Mesenchymal stem cell (in vitro differentiated cells and primary cell): ENCODE measurements at regions not wholly inside any gene's neighbourhood (a gene's known extent, or its start where the extent isn't known, plus 50 kb on each side); places are given as distances from the start of the nearest gene placed in this dataset.

ENCODE experiments used
- DNase-seq: peaks from one replicate; pipeline ENCODE4 v3.0.0-alpha.2; 2013
- H2AFZ ChIP-seq: one replicate; pipeline ENCODE4 v1.6.1; 2013; ENCODE audit warnings: low read depth, mild to moderate bottlenecking, control low read depth, inconsistent platforms, low read length, moderate library complexity
- H2AK5ac ChIP-seq: 2 replicates; pipeline ENCODE4 v1.6.1; 2013; ENCODE audit warnings: low read length, moderate library complexity, mild to moderate bottlenecking, inconsistent platforms; ENCODE audit not compliant: severe bottlenecking
- H2BK120ac ChIP-seq: one replicate; pipeline ENCODE4 v1.6.1; 2013; ENCODE audit warnings: low read depth, mild to moderate bottlenecking, inconsistent platforms, low read length, moderate library complexity
- H2BK12ac ChIP-seq, 2 experiments: one replicate each; pipeline ENCODE4 v1.6.1; 2013; ENCODE audit warnings: inconsistent platforms in 2 of 2, low read length in 2 of 2, mild to moderate bottlenecking in 2 of 2, moderate library complexity in 2 of 2, control low read depth in 1 of 2
- H2BK15ac ChIP-seq: one replicate; pipeline ENCODE4 v1.6.1; 2013; ENCODE audit warnings: mild to moderate bottlenecking, low read depth, inconsistent platforms; ENCODE audit not compliant: poor library complexity, severe bottlenecking
- H2BK5ac ChIP-seq: 2 replicates; pipeline ENCODE4 v1.6.1; 2013; ENCODE audit warnings: low read depth, mild to moderate bottlenecking, low read length, control low read depth, inconsistent platforms; ENCODE audit not compliant: poor library complexity, severe bottlenecking
- H3K14ac ChIP-seq, 2 experiments: one replicate each; pipeline ENCODE4 v1.6.1; 2013; ENCODE audit warnings: inconsistent platforms in 2 of 2, low read length in 2 of 2, control low read depth in 1 of 2, mild to moderate bottlenecking in 1 of 2, moderate library complexity in 1 of 2
- H3K18ac ChIP-seq, 2 experiments: one replicate each; pipeline ENCODE4 v1.6.1; 2013; ENCODE audit warnings: inconsistent platforms in 2 of 2, low read length in 2 of 2, control low read depth in 1 of 2, low read depth in 1 of 2, mild to moderate bottlenecking in 1 of 2
- H3K23ac ChIP-seq, 2 experiments: one replicate each; pipeline ENCODE4 v1.6.1; 2013; ENCODE audit warnings: inconsistent platforms in 2 of 2, low read length in 2 of 2, mild to moderate bottlenecking in 2 of 2, moderate library complexity in 2 of 2, control low read depth in 1 of 2
- H3K27ac ChIP-seq: 2 replicates; pipeline ENCODE4 v1.5.1; 2013; ENCODE audit warnings: mild to moderate bottlenecking, moderate library complexity, low read length, control low read depth, inconsistent platforms; ENCODE audit not compliant: poor library complexity, severe bottlenecking
- H3K27me3 ChIP-seq, 2 experiments: 2 replicates each; pipeline versions ENCODE4 v1.6.1 to v1.7.0; 2013; ENCODE audit warnings: low read length in 2 of 2, mild to moderate bottlenecking in 2 of 2, moderate library complexity in 2 of 2, control low read depth in 1 of 2, inconsistent platforms in 1 of 2; ENCODE audit not compliant: control insufficient read depth in 1 of 2, insufficient read depth in 1 of 2
- H3K36me3 ChIP-seq, 2 experiments: 2 replicates each; pipeline versions ENCODE4 v1.6.1 to v1.7.0; 2013; ENCODE audit warnings: low read length in 2 of 2, control low read depth in 1 of 2, inconsistent platforms in 1 of 2, low read depth in 1 of 2, mild to moderate bottlenecking in 1 of 2; ENCODE audit not compliant: insufficient read depth in 2 of 2, control insufficient read depth in 1 of 2
- H3K4ac ChIP-seq, 2 experiments: one replicate each; pipeline ENCODE4 v1.6.1; 2013; ENCODE audit warnings: inconsistent platforms in 2 of 2, low read length in 2 of 2, mild to moderate bottlenecking in 2 of 2, moderate library complexity in 2 of 2, control low read depth in 1 of 2, low read depth in 1 of 2
- H3K4me1 ChIP-seq: 2 replicates; pipeline ENCODE4 v1.6.1; 2013; ENCODE audit warnings: low read depth, low read length, control low read depth; ENCODE audit not compliant: control insufficient read depth, insufficient read depth
- H3K4me2 ChIP-seq: 2 replicates; pipeline ENCODE4 v1.6.1; 2013; ENCODE audit warnings: low read length, mild to moderate bottlenecking, inconsistent platforms; ENCODE audit not compliant: poor library complexity, severe bottlenecking
- H3K4me3 ChIP-seq, 2 experiments: 2 replicates each; pipeline versions ENCODE4 v1.5.1 to v1.7.0; 2013; ENCODE audit warnings: low read length in 2 of 2, mild to moderate bottlenecking in 2 of 2, control low read depth in 1 of 2, low read depth in 1 of 2; ENCODE audit not compliant: insufficient read depth in 1 of 2
- H3K79me1 ChIP-seq: replicated peaks from 2 replicates; pipeline ENCODE4 v1.6.1; 2013; ENCODE audit warnings: mild to moderate bottlenecking, control low read depth, low read length, inconsistent platforms; ENCODE audit not compliant: poor library complexity, severe bottlenecking
- H3K9ac ChIP-seq: 2 replicates; pipeline ENCODE4 v1.7.0; 2013; ENCODE audit warnings: mild to moderate bottlenecking, low read length, moderate library complexity
- H3K9me3 ChIP-seq: 2 replicates; pipeline ENCODE4 v1.7.0; 2013; ENCODE audit warnings: mild to moderate bottlenecking, low read length; ENCODE audit not compliant: control insufficient read depth
- H4K8ac ChIP-seq: one replicate; pipeline ENCODE4 v1.6.1; 2013; ENCODE audit warnings: inconsistent platforms, mild to moderate bottlenecking, low read length, moderate library complexity
- H4K91ac ChIP-seq: one replicate; pipeline ENCODE4 v1.6.1; 2013; ENCODE audit warnings: mild to moderate bottlenecking, low read length, inconsistent platforms
- WGBS: methylation state at CpG from one replicate; pipeline ENCODE4 v1.1.7; 2013; ENCODE audit warnings: mixed read lengths; 5-methylcytosine and 5-hydroxymethylcytosine counted together

DNA sequence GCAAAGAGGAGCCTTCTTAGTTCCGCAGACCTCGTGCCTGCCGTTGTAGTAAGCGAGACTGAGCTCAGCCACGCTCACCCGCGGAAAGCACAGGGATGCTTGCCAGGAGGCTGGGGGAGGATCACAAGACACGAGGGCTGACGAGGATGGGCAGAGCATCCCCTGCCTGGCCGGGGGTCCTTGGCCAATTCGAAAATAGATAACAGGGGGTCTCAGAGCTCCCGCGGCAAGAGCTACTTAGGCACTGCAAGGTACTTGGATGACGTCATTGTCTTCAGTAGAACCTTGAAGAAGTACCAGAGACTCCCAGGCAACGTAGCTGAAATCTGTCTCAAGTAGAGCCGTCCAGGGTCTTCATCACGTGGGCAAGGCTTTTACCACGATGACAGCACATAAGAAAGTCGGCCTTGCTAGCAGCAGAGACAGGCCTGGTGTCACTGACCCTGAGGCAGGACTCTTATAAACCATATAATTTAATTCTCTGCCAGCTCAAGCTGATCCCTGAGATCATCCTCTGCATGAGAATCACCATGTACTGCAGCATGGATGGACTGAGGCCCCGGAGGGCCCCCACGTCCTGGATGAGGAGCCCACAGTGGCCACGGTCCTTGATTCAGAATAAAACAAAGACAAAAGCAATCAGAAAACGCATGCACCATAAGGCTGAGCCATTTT, 81.9 kb downstream of the TMEM18 start:
- no peak overlapping the region for H3K9ac ChIP-seq
- no peak overlapping the region for H2BK120ac ChIP-seq
- H3K79me1 ChIP-seq: no peaks in the 10 kb centered on the region
- H2BK12ac ChIP-seq: no peak overlapping the region
- no peak overlapping the region for H3K4me2 ChIP-seq
- WGBS: 84% methylated on average over 23 of the region's 23 CpGs
- no peak overlapping the region for H2AK5ac ChIP-seq
- H3K23ac ChIP-seq: no peak overlapping the region
- H3K27ac ChIP-seq: no peak overlapping the region
- no peaks in the 10 kb centered on the region for H3K36me3 ChIP-seq
- H3K14ac ChIP-seq: no peak overlapping the region
- H3K27me3 ChIP-seq: peaks cover 0 to 4% of the 10 kb centered on the region in 2 experiments
- H3K4me1 ChIP-seq: no peaks in the 10 kb centered on the region
- H3K4me3 ChIP-seq: no peak overlapping the region
- H3K4ac ChIP-seq: no peak overlapping the region
- no peak for DNase-seq
- no peak overlapping the region for H2BK5ac ChIP-seq
- H4K91ac ChIP-seq: no peak overlapping the region
- H4K8ac ChIP-seq: no peak overlapping the region
- H3K18ac ChIP-seq: no peak overlapping the region
- no peaks in the 10 kb centered on the region for H3K9me3 ChIP-seq
- no peak overlapping the region for H2BK15ac ChIP-seq
- H2AFZ ChIP-seq: no peak overlapping the region

- H3K4me3 ChIP-seq: no peak overlapping the region
- H2AK5ac ChIP-seq: no peak overlapping the region
- H2AFZ ChIP-seq: no peak overlapping the region
- no peaks in the 10 kb centered on the region for H3K9me3 ChIP-seq
- no peak overlapping the region for H2BK15ac ChIP-seq
- peaks cover 0 to 4% of the 10 kb centered on the region in 2 experiments for H3K27me3 ChIP-seq
- no peak overlapping the region for H3K18ac ChIP-seq
- no peak overlapping the region for H3K4me2 ChIP-seq
- 84% methylated on average over 21 of the region's 21 CpGs for WGBS
- H4K8ac ChIP-seq: no peak overlapping the region
- no peak overlapping the region for H3K23ac ChIP-seq
- H3K9ac ChIP-seq: no peak overlapping the region
- H3K79me1 ChIP-seq: no peaks in the 10 kb centered on the region
- no peak overlapping the region for H2BK120ac ChIP-seq
- H3K27ac ChIP-seq: no peak overlapping the region
- no peaks in the 10 kb centered on the region for H3K36me3 ChIP-seq
- H3K4ac ChIP-seq: no peak overlapping the region
- H4K91ac ChIP-seq: no peak overlapping the region
- no peak for DNase-seq
- H3K4me1 ChIP-seq: no peaks in the 10 kb centered on the region
- no peak overlapping the region for H2BK5ac ChIP-seq
- H2BK12ac ChIP-seq: no peak overlapping the region
- H3K14ac ChIP-seq: no peak overlapping the region
Observed at GRCh38 chr2:594297-594949, 82.8 kb downstream of the TMEM18 start.

- H2BK120ac ChIP-seq: no peak overlapping the region
- H4K91ac ChIP-seq: no peak overlapping the region
- no peaks in the 10 kb centered on the region for H3K36me3 ChIP-seq
- peaks cover 0 to 4% of the 10 kb centered on the region in 2 experiments for H3K27me3 ChIP-seq
- H2BK15ac ChIP-seq: no peak overlapping the region
- H3K9me3 ChIP-seq: no peaks in the 10 kb centered on the region
- no peak overlapping the region for H3K14ac ChIP-seq
- H3K4ac ChIP-seq: no peak overlapping the region
- H3K79me1 ChIP-seq: no peaks in the 10 kb centered on the region
- 82% methylated on average over 17 of the region's 17 CpGs for WGBS
- H3K4me3 ChIP-seq: no peak overlapping the region
- H3K9ac ChIP-seq: no peak overlapping the region
- H3K23ac ChIP-seq: no peak overlapping the region
- no peak overlapping the region for H2AK5ac ChIP-seq
- H2AFZ ChIP-seq: no peak overlapping the region
- H3K18ac ChIP-seq: no peak overlapping the region
- no peak overlapping the region for H2BK5ac ChIP-seq
- no peak overlapping the region for H3K4me2 ChIP-seq
- no peak overlapping the region for H3K27ac ChIP-seq
- H3K4me1 ChIP-seq: no peaks in the 10 kb centered on the region
- H2BK12ac ChIP-seq: no peak overlapping the region
- H4K8ac ChIP-seq: no peak overlapping the region
- DNase-seq: no peak
Observed at GRCh38 chr2:593356-594026, 83.7 kb downstream of the TMEM18 start.

DNA sequence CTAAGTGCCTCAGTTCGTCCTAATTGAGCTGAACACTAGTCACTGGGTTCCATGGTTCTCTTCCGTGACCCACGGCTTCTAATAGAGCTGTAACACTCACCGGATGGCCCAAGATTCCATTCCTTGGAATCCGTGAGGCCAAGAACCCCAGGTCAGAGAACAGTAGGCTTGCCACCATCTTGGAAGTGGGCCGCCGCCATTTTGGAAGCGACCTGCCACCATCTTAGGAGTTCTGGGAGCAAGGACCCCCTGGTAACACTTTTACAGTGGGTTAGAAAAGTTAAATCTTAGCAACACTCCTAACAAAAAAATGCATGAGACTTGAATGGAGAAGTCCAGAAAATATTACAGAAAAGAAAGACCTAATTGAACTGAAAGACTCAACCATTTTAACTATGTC, 84.5 kb downstream of the TMEM18 start:
- no peak overlapping the region for H3K4me2 ChIP-seq
- WGBS: 77% methylated on average over 8 of the region's 8 CpGs
- no peak overlapping the region for H3K27ac ChIP-seq
- no peak overlapping the region for H4K91ac ChIP-seq
- no peak overlapping the region for H2AK5ac ChIP-seq
- no peak overlapping the region for H3K9ac ChIP-seq
- no peak overlapping the region for H2BK5ac ChIP-seq
- H2AFZ ChIP-seq: no peak overlapping the region
- no peak overlapping the region for H3K23ac ChIP-seq
- H3K79me1 ChIP-seq: no peaks in the 10 kb centered on the region
- no peak for DNase-seq
- H2BK12ac ChIP-seq: no peak overlapping the region
- H3K9me3 ChIP-seq: no peaks in the 10 kb centered on the region
- H2BK15ac ChIP-seq: no peak overlapping the region
- H3K4me1 ChIP-seq: no peaks in the 10 kb centered on the region
- no peak overlapping the region for H2BK120ac ChIP-seq
- H3K36me3 ChIP-seq: no peaks in the 10 kb centered on the region
- H3K4me3 ChIP-seq: no peak overlapping the region
- no peak overlapping the region for H3K4ac ChIP-seq
- H3K27me3 ChIP-seq: peaks cover 0 to 4% of the 10 kb centered on the region in 2 experiments
- H4K8ac ChIP-seq: no peak overlapping the region
- H3K14ac ChIP-seq: no peak overlapping the region
- no peak overlapping the region for H3K18ac ChIP-seq
